H4 (cell line): ENCODE measurements at regions not wholly inside any gene's neighbourhood (a gene's known extent, or its start where the extent isn't known, plus 50 kb on each side); places are given as distances from the start of the nearest gene placed in this dataset.

Experiments
- DNase-seq: peaks from one replicate; pipeline ENCODE4 v3.0.0-alpha.2; 2015; ENCODE audit warnings: low spot score

DNA sequence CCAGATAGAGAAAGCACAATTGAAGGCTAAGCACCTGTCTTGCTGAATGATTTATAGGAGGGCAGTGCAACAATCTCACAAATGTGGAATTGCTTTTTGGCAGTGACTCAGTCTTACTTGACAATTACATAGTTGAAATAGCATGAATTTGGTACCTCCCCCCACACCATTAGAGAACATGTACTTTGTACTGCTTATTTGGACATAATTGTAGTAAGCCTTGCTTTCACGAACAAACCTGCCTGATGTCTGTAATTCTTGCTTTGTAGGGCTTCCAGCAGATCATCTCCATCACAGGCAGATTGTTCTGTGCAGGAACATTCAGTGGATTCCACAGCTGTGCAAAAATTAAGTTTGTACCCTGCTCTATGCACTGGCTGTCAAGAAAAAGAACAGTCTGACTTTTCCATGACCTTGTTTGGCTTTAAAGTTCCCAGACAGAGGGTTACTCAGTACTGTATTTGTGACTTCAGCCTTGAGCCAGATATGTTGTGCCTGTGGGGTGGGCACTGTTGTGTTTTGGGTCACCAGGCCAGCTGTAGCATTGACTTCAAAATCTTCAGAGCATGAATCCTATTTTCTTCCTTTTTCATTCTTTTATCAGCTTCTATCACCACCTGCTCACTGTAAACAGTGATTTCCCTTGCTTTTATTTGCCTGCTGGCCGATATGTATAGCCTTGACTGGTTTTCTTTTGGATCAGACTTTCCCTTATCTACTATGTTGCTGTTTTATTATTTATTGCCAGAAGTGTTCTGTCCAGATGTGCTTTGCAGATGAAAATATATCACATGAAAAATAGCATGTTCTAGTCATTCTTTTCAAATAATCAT is 941.0 kb upstream of the CHORDC1 start:
- DNase-seq: no peak

DNA sequence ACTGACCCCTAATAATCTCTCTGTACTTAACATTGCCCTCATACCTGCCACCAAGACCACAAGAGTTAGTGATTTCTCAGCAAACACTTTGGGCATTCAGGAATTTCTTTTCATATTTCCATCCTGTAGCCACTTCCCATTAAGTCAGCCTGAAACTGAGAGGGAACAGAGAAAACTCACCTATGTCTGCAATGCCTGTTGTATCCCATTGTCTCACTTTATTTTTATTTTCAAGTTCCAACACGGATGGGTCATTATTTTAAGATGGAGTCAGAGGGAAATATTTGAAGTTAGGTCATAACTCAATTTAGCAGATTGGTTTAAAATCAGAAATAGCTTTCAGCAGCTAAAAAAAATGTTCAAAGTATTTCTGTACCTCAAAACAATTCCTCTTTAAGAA is 937.8 kb upstream of the CHORDC1 start:
- no peak for DNase-seq

- DNase-seq: no peak
These were observed 936.2 kb upstream of the CHORDC1 start for GRCh38 chr11:91158891-91159537.

- DNase-seq: no peak
These were observed 935.4 kb upstream of the CHORDC1 start for GRCh38 chr11:91158297-91158696.

DNA sequence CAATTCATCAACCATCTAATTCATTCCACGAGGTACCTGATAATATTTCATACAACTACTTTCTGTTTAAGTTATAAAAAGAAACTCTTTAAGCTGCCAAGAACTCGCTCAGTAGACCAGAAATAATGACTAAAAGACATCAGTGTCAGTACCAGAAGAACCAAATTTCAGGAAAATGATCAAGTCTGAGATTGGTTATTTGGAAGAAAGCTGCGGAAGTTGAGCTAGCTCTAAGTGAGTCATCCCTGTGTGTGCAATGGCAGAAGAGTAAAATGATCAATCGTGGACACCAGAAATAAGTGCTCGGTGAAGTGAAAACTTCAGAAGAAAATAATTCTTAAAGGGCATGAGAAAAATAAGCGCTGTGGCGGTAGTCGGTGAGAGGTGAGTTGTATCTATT is 933.2 kb upstream of the CHORDC1 start:
- DNase-seq: no peak

- no peak for DNase-seq
These were observed 925.0 kb upstream of the CHORDC1 start for GRCh38 chr11:91147885-91148284.

DNA sequence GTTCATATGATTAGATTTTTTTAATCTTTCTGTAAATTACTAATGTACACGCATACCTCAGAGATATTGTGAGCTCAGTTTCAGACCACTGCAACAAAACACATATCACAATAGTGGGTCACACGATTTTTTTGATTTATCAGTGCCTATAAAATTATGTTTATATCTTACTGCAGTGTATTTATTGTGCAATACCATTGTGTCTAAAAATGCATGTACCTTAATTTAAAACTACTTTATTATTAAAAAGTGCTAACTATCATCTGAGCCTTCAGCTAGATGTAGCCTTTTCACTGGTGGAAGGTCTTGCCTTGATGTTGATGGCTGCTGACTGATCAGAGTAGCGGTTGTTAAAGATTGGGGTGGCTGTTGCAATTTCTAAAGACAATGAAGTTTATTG is 918.8 kb upstream of the CHORDC1 start:
- no peak for DNase-seq

DNA sequence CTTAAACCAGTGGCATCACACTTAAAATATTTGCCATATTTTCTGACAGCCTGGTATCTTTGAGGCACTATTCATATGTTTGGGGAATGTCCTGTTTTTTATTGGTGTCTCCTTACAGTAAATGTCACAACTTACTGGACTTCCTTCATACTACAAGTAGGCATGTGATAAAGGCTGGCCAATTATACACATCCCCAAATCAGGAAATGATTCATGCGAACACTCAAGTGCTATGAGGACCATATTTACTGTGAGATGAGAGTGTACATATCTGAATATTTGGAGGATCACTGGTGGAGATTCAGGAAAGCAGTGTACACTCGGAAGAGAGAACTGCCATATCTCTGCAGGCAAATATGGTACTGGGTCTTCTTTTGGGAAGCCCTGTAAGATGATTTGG is 913.8 kb upstream of the CHORDC1 start:
- peak; percentile 24 for DNase-seq

DNA sequence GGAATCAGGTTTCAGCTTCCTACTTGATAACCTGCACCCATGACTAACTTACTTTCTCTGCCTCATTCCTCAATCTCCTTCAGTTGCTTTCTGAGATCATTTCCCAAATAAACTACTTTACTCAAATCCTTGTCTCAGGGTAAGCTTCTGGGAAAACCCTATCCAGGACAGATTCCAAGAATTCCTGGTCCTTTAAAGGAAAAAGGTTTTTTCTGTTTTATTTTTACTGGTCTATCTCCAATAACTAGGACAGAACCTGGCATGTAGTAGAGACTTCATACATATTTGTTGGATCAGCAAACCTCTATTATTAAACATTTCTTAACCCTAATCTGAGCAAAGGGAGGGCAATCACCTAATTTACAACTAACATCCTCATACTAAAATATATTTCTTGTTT is 910.5 kb upstream of the CHORDC1 start:
- DNase-seq: no peak

- no peak for DNase-seq
These were observed 906.7 kb upstream of the CHORDC1 start for GRCh38 chr11:91129596-91129995.

- no peak for DNase-seq
These were observed 901.5 kb upstream of the CHORDC1 start for GRCh38 chr11:91124363-91124762.

DNA sequence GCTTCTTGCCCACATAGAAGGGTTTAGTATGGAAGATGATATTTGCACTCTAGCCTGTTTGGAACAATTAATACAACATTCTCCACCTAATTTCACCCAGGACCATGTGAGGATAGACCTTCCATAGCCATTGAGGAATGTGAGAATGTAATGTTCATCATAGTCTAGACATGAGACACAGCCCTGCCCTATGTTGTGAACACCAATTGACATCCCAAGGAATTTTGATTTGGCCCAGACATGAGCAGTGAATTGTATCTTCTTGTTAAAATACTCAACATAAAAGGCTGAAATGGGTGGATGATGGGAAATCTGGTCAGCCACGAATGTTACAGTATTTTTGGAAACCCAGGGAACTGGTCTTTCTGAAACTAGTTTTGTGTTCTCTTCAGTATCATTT is 892.3 kb upstream of the CHORDC1 start:
- DNase-seq: no peak

GRCh38 chr11:91104237-91104636 is 881.4 kb upstream of the CHORDC1 start:
- no peak for DNase-seq

DNA sequence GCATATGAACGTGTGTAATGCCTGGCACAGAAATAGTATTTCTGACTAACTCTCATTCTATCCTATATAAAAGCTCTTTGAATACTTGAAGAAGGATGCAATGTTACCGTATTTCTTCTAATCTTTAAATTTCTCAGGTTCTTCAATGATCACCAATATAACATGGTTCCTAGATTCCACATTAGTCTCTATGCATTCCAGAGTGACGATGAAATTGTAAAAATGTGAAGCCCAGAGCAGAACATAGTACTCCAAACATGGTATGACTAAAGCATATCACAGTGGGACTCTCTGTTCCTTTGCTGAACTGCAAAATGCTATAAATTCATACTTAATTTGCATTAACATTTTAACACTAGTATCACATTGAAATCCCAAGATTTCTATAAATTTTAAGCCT is 877.6 kb upstream of the CHORDC1 start:
- no peak for DNase-seq

- DNase-seq: no peak
These were observed 874.2 kb upstream of the CHORDC1 start for GRCh38 chr11:91097083-91097482.

DNA sequence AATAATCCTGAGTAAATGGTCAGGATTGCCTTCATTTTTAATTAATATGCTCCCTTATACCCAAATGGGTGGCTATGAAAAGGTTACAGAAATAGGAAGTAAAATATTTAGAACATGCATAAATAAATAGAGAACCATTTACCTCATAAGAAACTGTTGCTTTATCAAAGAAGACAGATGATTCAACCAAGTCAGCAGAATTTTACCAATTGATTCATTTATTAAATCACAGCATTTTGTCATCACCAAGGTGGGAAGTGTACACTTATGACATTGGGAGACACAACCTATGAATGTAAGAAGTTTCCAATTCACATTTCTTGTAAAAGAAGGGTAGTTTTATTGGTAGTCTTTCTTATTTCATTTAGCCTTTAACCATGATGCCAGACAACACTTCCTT is 870.3 kb upstream of the CHORDC1 start:
- DNase-seq: no peak

DNA sequence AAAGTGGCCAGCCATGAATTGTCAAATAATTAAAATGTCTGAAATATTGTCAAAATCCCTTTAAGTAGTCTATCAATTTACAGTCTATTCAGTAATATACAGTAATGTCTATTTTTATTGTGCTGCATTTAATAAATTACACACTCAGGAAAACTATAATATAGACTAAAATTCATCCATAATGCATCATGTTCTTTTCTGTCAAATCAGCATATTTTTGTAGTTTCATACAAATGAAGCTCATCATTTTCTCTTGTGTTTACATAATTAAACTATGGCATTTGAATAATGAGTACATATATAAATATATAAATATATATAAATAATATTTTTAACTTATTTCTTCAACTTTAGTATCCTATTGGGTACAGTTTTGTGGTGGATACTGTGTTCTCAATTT is 868.7 kb upstream of the CHORDC1 start:
- no peak for DNase-seq

GRCh38 chr11:91086028-91086427 is 863.2 kb upstream of the CHORDC1 start:
- DNase-seq: no peak

DNA sequence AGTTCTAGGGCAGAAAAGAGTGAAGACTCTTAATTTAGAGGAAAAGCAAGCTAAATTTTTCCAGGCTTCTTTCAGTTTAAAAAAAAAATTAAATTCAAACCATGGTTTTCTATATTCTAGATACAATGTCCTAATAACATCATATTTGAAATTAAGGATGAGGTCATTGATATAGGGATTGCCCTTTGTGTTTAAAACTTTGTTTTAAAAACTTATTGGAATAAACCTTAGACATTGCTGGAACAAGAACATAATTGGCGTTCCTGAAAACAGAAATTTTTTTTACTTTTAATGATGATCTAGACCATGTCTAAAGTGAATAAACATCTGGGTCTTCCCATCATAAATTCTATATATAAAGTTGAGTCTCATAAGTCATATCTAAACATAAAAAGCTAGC is 859.4 kb upstream of the CHORDC1 start:
- no peak for DNase-seq

- peak; percentile 41 for DNase-seq
These were observed 858.7 kb upstream of the CHORDC1 start for GRCh38 chr11:91081440-91082043.

- no peak for DNase-seq
These were observed 855.4 kb upstream of the CHORDC1 start for GRCh38 chr11:91078221-91078620.

GRCh38 chr11:91075032-91075695 is 852.3 kb upstream of the CHORDC1 start:
- no peak for DNase-seq

- DNase-seq: no peak
These were observed 844.8 kb upstream of the CHORDC1 start for GRCh38 chr11:91067666-91068065.
